ENCODE measurements at regions not wholly inside any gene's neighbourhood (a gene's known extent, or its start where the extent isn't known, plus 50 kb on each side); places are given as distances from the start of the nearest gene placed in this dataset.

GRCh38 chr3:20527368-20527767, 341.4 kb upstream of the SGO1 start:
- no peak for TF ChIP-seq ZBTB43 (CRISPR knock-in tag; IDR thresholded peaks at IDR 0.05)
- TF ChIP-seq, protein P1, sequence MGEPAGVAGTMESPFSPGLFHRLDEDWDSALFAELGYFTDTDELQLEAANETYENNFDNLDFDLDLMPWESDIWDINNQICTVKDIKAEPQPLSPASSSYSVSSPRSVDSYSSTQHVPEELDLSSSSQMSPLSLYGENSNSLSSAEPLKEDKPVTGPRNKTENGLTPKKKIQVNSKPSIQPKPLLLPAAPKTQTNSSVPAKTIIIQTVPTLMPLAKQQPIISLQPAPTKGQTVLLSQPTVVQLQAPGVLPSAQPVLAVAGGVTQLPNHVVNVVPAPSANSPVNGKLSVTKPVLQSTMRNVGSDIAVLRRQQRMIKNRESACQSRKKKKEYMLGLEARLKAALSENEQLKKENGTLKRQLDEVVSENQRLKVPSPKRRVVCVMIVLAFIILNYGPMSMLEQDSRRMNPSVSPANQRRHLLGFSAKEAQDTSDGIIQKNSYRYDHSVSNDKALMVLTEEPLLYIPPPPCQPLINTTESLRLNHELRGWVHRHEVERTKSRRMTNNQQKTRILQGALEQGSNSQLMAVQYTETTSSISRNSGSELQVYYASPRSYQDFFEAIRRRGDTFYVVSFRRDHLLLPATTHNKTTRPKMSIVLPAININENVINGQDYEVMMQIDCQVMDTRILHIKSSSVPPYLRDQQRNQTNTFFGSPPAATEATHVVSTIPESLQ (CRISPR knock-in tag; IDR thresholded peaks at IDR 0.05), result no peak
